ENCODE measurements at regions not wholly inside any gene's neighbourhood (a gene's known extent, or its start where the extent isn't known, plus 50 kb on each side); places are given as distances from the start of the nearest gene placed in this dataset.

DNA sequence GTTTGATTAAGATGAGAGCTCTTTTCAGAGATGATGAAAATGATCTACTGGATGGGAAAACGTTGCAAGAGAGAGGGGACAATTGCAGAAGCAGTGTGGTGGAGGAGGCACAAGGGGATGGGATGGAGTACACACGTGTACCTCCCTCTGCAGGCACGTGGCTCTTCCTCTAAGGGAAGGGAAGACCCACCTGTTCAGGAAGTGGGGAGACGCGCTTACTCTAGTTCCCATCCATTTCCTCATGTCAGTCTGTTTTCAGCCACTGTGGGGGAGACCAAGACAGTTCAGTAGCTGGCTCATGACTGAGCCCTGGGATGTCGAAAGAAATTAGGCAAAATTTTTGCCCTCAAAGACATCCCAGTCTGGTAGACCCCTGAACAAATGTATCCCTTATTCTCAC is 619.2 kb upstream of the CLINT1 start:
- H3K27me3 ChIP-seq (ENCODE audit: low read length): peaks cover 3% of the 10 kb centered on the region; the same call in 1 of the 2 replicates
- DNase-seq (no peak), ATAC-seq (no peak)
- no peak overlapping the region for H3K27ac ChIP-seq (ENCODE audit: low read length)
- H3K9ac ChIP-seq (ENCODE audit: low read length): no peak overlapping the region
- no peaks in the 10 kb centered on the region for H3K9me3 ChIP-seq (ENCODE audit: low read length)
- no peak overlapping the region for H3K4me2 ChIP-seq (ENCODE audit: low read length)
- H3F3A ChIP-seq (ENCODE audit: low read length, unreplicated experiment): no peaks in the 10 kb centered on the region
- H3K36me3 ChIP-seq (ENCODE audit: low read depth, low read length): no peaks in the 10 kb centered on the region
- H2AFZ ChIP-seq (ENCODE audit: low read length): no peak overlapping the region
- no peaks in the 10 kb centered on the region for H4K20me1 ChIP-seq (ENCODE audit: low read length)
- CTCF ChIA-PET: no interaction called here
- intact Hi-C loops (cut with micrococcal nuclease): no loop called here
- POLR2A ChIA-PET (ENCODE audit: unreplicated experiment): no interaction called here
- no peak overlapping the region for H3K4me3 ChIP-seq (ENCODE audit: low read length)
- H3K9me2 ChIP-seq (replicated peaks; ENCODE audit: low read length): no peaks in the 10 kb centered on the region
- BruUV-seq (replicated peaks): no TSS peak
- no peaks in the 10 kb centered on the region for H3K79me2 ChIP-seq (ENCODE audit: low read length)
- TF ChIP-seq EZH2phosphoT487 (IDR thresholded peaks at IDR 0.05; ENCODE audit: borderline replicate concordance, low read length) (no peak), EZH2 (IDR thresholded peaks at IDR 0.05; ENCODE audit: low read length, unreplicated experiment) (no peak)
- TF ChIP-seq, protein P1, sequence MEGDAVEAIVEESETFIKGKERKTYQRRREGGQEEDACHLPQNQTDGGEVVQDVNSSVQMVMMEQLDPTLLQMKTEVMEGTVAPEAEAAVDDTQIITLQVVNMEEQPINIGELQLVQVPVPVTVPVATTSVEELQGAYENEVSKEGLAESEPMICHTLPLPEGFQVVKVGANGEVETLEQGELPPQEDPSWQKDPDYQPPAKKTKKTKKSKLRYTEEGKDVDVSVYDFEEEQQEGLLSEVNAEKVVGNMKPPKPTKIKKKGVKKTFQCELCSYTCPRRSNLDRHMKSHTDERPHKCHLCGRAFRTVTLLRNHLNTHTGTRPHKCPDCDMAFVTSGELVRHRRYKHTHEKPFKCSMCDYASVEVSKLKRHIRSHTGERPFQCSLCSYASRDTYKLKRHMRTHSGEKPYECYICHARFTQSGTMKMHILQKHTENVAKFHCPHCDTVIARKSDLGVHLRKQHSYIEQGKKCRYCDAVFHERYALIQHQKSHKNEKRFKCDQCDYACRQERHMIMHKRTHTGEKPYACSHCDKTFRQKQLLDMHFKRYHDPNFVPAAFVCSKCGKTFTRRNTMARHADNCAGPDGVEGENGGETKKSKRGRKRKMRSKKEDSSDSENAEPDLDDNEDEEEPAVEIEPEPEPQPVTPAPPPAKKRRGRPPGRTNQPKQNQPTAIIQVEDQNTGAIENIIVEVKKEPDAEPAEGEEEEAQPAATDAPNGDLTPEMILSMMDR (conservative IDR thresholded peaks at IDR 0.05; ENCODE audit: low read depth, low read length): no peak
- H3K4me1 ChIP-seq (ENCODE audit: insufficient read depth, low read length): peaks cover 7% of the 10 kb centered on the region; the same call in 1 of the 2 replicates

DNA sequence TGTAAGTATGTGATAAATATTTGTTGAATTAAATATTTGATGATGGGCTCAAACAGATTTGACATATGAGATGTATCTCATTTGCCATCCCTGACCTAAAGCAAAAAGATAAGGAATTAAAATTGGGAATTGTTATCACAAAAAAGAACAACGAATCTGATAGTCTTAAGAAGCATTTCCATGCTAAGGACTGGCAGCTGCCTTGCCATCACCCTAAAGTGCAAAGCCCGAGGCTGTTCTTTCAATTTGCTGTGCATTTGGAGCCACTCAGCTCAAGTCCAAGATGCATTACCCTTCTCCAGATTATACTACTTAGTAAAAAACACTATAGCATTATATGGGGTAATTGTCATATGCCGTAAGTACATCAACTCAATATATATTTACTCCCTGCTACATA is 618.3 kb upstream of the CLINT1 start:
- no peaks in the 10 kb centered on the region for H3F3A ChIP-seq (ENCODE audit: low read length, unreplicated experiment)
- DNase-seq: no peak
- no peaks in the 10 kb centered on the region for H4K20me1 ChIP-seq (ENCODE audit: low read length)
- H3K9me2 ChIP-seq (replicated peaks; ENCODE audit: low read length): no peaks in the 10 kb centered on the region
- TF ChIP-seq EZH2phosphoT487 (IDR thresholded peaks at IDR 0.05; ENCODE audit: borderline replicate concordance, low read length) (no peak), EZH2 (IDR thresholded peaks at IDR 0.05; ENCODE audit: low read length, unreplicated experiment) (no peak)
- TF ChIP-seq, protein P1 (conservative IDR thresholded peaks at IDR 0.05; ENCODE audit: low read depth, low read length): no peak
- BruUV-seq (replicated peaks): no TSS peak
- no peaks in the 10 kb centered on the region for H3K27me3 ChIP-seq (ENCODE audit: low read length)
- H3K9me3 ChIP-seq (ENCODE audit: low read length): no peaks in the 10 kb centered on the region
- no peak overlapping the region for H3K4me3 ChIP-seq (ENCODE audit: low read length)
- H3K4me2 ChIP-seq (ENCODE audit: low read length): no peak overlapping the region
- POLR2A ChIA-PET (ENCODE audit: unreplicated experiment): no interaction called here
- H3K79me2 ChIP-seq (ENCODE audit: low read length): no peaks in the 10 kb centered on the region
- no peak overlapping the region for H3K9ac ChIP-seq (ENCODE audit: low read length)
- no peaks in the 10 kb centered on the region for H3K36me3 ChIP-seq (ENCODE audit: low read depth, low read length)
- intact Hi-C loops (cut with micrococcal nuclease): no loop called here
- no peak for ATAC-seq
- no peaks in the 10 kb centered on the region for H3K4me1 ChIP-seq (ENCODE audit: insufficient read depth, low read length)
- CTCF ChIA-PET: no interaction called here
- no peak overlapping the region for H3K27ac ChIP-seq (ENCODE audit: low read length)
- no peak overlapping the region for H2AFZ ChIP-seq (ENCODE audit: low read length)

DNA sequence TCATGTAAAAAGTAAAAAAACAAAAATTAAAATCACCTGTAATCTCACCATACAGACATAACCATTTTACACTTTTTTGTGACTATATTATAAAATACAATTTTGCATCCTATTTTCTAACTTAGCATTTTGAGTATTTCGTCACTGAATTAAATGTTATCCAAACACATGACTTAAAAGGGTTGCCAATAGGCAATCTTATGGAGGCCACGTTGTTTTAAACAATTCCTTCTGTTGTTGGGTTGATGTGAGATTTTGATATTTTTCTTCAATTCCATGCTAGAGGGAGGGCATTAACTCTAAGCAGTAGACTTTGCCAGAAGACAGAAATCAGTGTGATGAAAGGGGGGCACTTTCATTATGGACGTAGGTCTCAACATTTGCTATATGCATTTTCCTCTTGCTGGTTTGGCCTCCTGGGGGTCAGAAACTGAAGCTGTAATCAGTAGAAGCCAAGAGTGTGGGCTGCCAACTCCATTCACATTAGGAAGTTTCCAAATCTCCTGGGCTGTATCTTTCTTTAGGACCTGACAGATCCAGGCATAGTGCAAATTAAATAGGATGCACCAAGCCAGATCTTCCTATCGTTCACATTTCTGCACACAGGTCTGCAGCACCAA is 614.2 kb upstream of the CLINT1 start:
- no TSS peak for BruUV-seq (replicated peaks)
- Histone ChIP-seq H2AFZ (ENCODE audit: low read length) (no peak overlapping the region), H3K9ac (ENCODE audit: low read length) (no peak overlapping the region), H3K79me2 (ENCODE audit: low read length) (no peaks in the 10 kb centered on the region), H3K4me1 (ENCODE audit: insufficient read depth, low read length) (peaks cover 5% of the 10 kb centered on the region; the same call in 1 of the 2 replicates), H4K20me1 (ENCODE audit: low read length) (no peaks in the 10 kb centered on the region), H3F3A (ENCODE audit: low read length, unreplicated experiment) (no peaks in the 10 kb centered on the region), H3K36me3 (ENCODE audit: low read depth, low read length) (no peaks in the 10 kb centered on the region), H3K27ac (ENCODE audit: low read length) (no peak overlapping the region), H3K4me3 (ENCODE audit: low read length) (no peak overlapping the region), H3K27me3 (ENCODE audit: low read length) (no peaks in the 10 kb centered on the region), H3K4me2 (ENCODE audit: low read length) (no peak overlapping the region), H3K9me3 (ENCODE audit: low read length) (no peaks in the 10 kb centered on the region), H3K9me2 (replicated peaks; ENCODE audit: low read length) (no peaks in the 10 kb centered on the region)
- ATAC-seq: no peak
- POLR2A ChIA-PET (ENCODE audit: unreplicated experiment): no interaction called here
- intact Hi-C loops (cut with micrococcal nuclease): no loop called here
- DNase-seq: no peak
- CTCF ChIA-PET: no interaction called here
- TF ChIP-seq, protein P1 (conservative IDR thresholded peaks at IDR 0.05; ENCODE audit: low read depth, low read length): no peak
- TF ChIP-seq EZH2 (IDR thresholded peaks at IDR 0.05; ENCODE audit: low read length, unreplicated experiment): no peak

Measured in PC-3 (cell line).